CD14-positive monocyte (primary cell): ENCODE measurements at regions not wholly inside any gene's neighbourhood (a gene's known extent, or its start where the extent isn't known, plus 50 kb on each side); places are given as distances from the start of the nearest gene placed in this dataset.

Experiments
- DNase-seq, 3 donors: peaks; one replicate each; pipeline ENCODE4 v3.0.0-alpha.2; 2011 to 2022
- H2AFZ ChIP-seq: 2 replicates; pipeline ENCODE4 v1.6.0; 2012; ENCODE audit warnings: mild to moderate bottlenecking, low read depth, low read length, inconsistent platforms; ENCODE audit not compliant: insufficient read depth, poor library complexity, severe bottlenecking
- H3K27ac ChIP-seq, 2 donors: 1 replicate in 1 of 2; 2 replicates in 1 of 2; pipeline ENCODE4 v1.5.1; 2012 to 2013; ENCODE audit warnings: low read length in 2 of 2, control low read depth in 1 of 2, inconsistent platforms in 1 of 2, low read depth in 1 of 2, mild to moderate bottlenecking in 1 of 2
- H3K27me3 ChIP-seq, 2 donors: one replicate each; pipeline versions ENCODE4 v1.6.0 to v1.6.1; 2011 to 2013; ENCODE audit warnings: low read length in 2 of 2; ENCODE audit not compliant: control insufficient read depth in 2 of 2, insufficient read depth in 2 of 2
- H3K36me3 ChIP-seq, 2 donors: replicated peaks in 1 of 2; 1 replicate in 1 of 2; 2 replicates in 1 of 2; pipeline versions ENCODE4 v1.5.1 to v1.6.1; 2012 to 2013; ENCODE audit warnings: low read length in 2 of 2, control low read depth in 1 of 2, inconsistent platforms in 1 of 2, mild to moderate bottlenecking in 1 of 2; ENCODE audit not compliant: insufficient read depth in 2 of 2, control insufficient read depth in 1 of 2
- H3K4me1 ChIP-seq, 2 donors: 1 replicate in 1 of 2; 2 replicates in 1 of 2; pipeline versions ENCODE4 v1.5.1 to v1.6.1; 2012 to 2013; ENCODE audit warnings: low read length in 2 of 2, control low read depth in 1 of 2, inconsistent platforms in 1 of 2, mild to moderate bottlenecking in 1 of 2, moderate library complexity in 1 of 2; ENCODE audit not compliant: insufficient read depth in 2 of 2, control insufficient read depth in 1 of 2
- H3K4me2 ChIP-seq: replicated peaks from 2 replicates; pipeline ENCODE3; 2012; ENCODE audit warnings: low read length, moderate library complexity, mild to moderate bottlenecking; ENCODE audit not compliant: poor library complexity, severe bottlenecking; ENCODE audit errors: extremely low read depth
- H3K4me3 ChIP-seq, 3 experiments: fragments of 200-600 bp in 1 of 3; sonication (generic) in 1 of 3; replicated peaks in 1 of 3; 1 replicate in 2 of 3; 2 replicates in 1 of 3; pipeline ENCODE4 v1.5.1; 2011 to 2013; ENCODE audit warnings: low read length in 3 of 3, mild to moderate bottlenecking in 3 of 3, control low read depth in 2 of 3, low read depth in 2 of 3, inconsistent platforms in 1 of 3, moderate library complexity in 1 of 3
- H3K79me2 ChIP-seq: 2 replicates; pipeline ENCODE4 v1.6.0; 2012; ENCODE audit warnings: mild to moderate bottlenecking, control low read depth, inconsistent platforms, low read length, moderate library complexity; ENCODE audit not compliant: insufficient read depth
- H3K9ac ChIP-seq: 2 replicates; pipeline ENCODE4 v1.6.0; 2017; ENCODE audit warnings: low read length, mild to moderate bottlenecking; ENCODE audit not compliant: insufficient read depth, poor library complexity, severe bottlenecking
- H3K9me3 ChIP-seq, 2 donors: replicated peaks in 1 of 2; 1 replicate in 1 of 2; 2 replicates in 1 of 2; pipeline versions ENCODE4 v1.5.1 to v1.6.1; 2012 to 2013; ENCODE audit warnings: low read length in 2 of 2, control low read depth in 1 of 2; ENCODE audit not compliant: control insufficient read depth in 1 of 2, insufficient read depth in 1 of 2
- H4K20me1 ChIP-seq: 2 replicates; pipeline ENCODE4 v1.6.0; 2012; ENCODE audit warnings: mild to moderate bottlenecking, low read length, control low read depth, moderate library complexity; ENCODE audit not compliant: insufficient read depth
- H3K27ac Mint-ChIP-seq, 7 donors: one replicate each; pipeline ENCODE4 v1.8.0; 2020; ENCODE audit warnings: mild to moderate bottlenecking in 7 of 7, mixed read lengths in 7 of 7, moderate library complexity in 6 of 7, inconsistent platforms in 2 of 7
- H3K27me3 Mint-ChIP-seq, 3 donors: one replicate each; pipeline ENCODE4 v1.8.0; 2021 to 2022; ENCODE audit warnings: low read depth in 3 of 3, mild to moderate bottlenecking in 3 of 3, mixed read lengths in 3 of 3, moderate library complexity in 3 of 3, inconsistent platforms in 1 of 3
- H3K36me3 Mint-ChIP-seq, 2 donors: one replicate each; pipeline ENCODE4 v1.8.0; 2020; ENCODE audit warnings: mixed read lengths in 2 of 2, inconsistent platforms in 1 of 2, mild to moderate bottlenecking in 1 of 2
- H3K4me1 Mint-ChIP-seq: one replicate; pipeline ENCODE4 v1.8.0; 2020; ENCODE audit warnings: mild to moderate bottlenecking, mixed read lengths
- H3K4me3 Mint-ChIP-seq, 2 donors: one replicate each; pipeline ENCODE4 v1.8.0; 2020; ENCODE audit warnings: mild to moderate bottlenecking in 2 of 2, mixed read lengths in 2 of 2, moderate library complexity in 1 of 2
- H3K9me3 Mint-ChIP-seq, 7 donors: one replicate each; pipeline ENCODE4 v1.8.0; 2020 to 2022; ENCODE audit warnings: mixed read lengths in 7 of 7, mild to moderate bottlenecking in 6 of 7, moderate library complexity in 6 of 7, inconsistent platforms in 2 of 7
- CTCF ChIP-seq: fragments of 200-600 bp; IDR thresholded peaks from one replicate; pipeline ENCODE4 v1.8.0; 2022; ENCODE audit warnings: antibody characterized with exemption, mild to moderate bottlenecking
- WGBS: methylation state at CpG from one replicate; pipeline ENCODE4 v1.1.5; 2013; ENCODE audit warnings: missing lambda C conversion rate; ENCODE audit not compliant: insufficient coverage; 5-methylcytosine and 5-hydroxymethylcytosine counted together
- intact Hi-C, 2 donors: fragments of 100-400 bp; cut with micrococcal nuclease; formaldehyde crosslinking; loops; one replicate each; pipeline versions ENCODE4 v1.15.0 to v1.15.1; 2023

GRCh38 chrX:113412106-113412505 is 571.5 kb upstream of the AMOT start:
- Mint-ChIP-seq H3K9me3 (peaks cover 0 to 9% (median 3%) of the 10 kb centered on the region in 7 donors), H3K4me1 (no peaks in the 10 kb centered on the region), H3K36me3 (no peaks in the 10 kb centered on the region), H3K27ac (no peak overlapping the region), H3K27me3 (peaks cover 0 to 2% (median 0%) of the 10 kb centered on the region in 3 donors), H3K4me3 (no peak overlapping the region)
- no peak for DNase-seq
- Histone ChIP-seq H3K27ac (no peak overlapping the region), H2AFZ (no peak overlapping the region), H3K27me3 (no peaks in the 10 kb centered on the region), H4K20me1 (no peaks in the 10 kb centered on the region), H3K4me1 (no peaks in the 10 kb centered on the region), H3K4me2 (no peak overlapping the region), H3K9me3 (peaks cover 5 to 16% of the 10 kb centered on the region in 2 donors), H3K4me3 (no peak overlapping the region), H3K79me2 (no peaks in the 10 kb centered on the region), H3K36me3 (no peaks in the 10 kb centered on the region), H3K9ac (no peak overlapping the region)
- intact Hi-C loops, result no loop called here
- WGBS, result no CpG with 5 or more reads among the region's 1 CpG
- no peak for TF ChIP-seq CTCF

- Histone ChIP-seq H3K9ac (no peak overlapping the region), H3K27ac (no peak overlapping the region), H3K9me3 (no peaks in the 10 kb centered on the region), H3K4me3 (no peak overlapping the region), H2AFZ (no peak overlapping the region), H3K27me3 (no peaks in the 10 kb centered on the region), H3K36me3 (no peaks in the 10 kb centered on the region), H4K20me1 (no peaks in the 10 kb centered on the region), H3K79me2 (no peaks in the 10 kb centered on the region), H3K4me1 (no peaks in the 10 kb centered on the region), H3K4me2 (no peak overlapping the region)
- no peak for TF ChIP-seq CTCF
- no peak overlapping the region for H3K27ac Mint-ChIP-seq
- peaks cover 0 to 2% (median 0%) of the 10 kb centered on the region in 3 donors for H3K27me3 Mint-ChIP-seq
- intact Hi-C loops, result no loop called here
- peaks cover 0 to 7% (median 3%) of the 10 kb centered on the region in 7 donors for H3K9me3 Mint-ChIP-seq
- WGBS, result no CpG with 5 or more reads among the region's 3 CpGs
- DNase-seq, result no peak
- no peak overlapping the region for H3K4me3 Mint-ChIP-seq
- no peaks in the 10 kb centered on the region for H3K36me3 Mint-ChIP-seq
- no peaks in the 10 kb centered on the region for H3K4me1 Mint-ChIP-seq
Measured at GRCh38 chrX:113408843-113409242, 568.2 kb upstream of the AMOT start.
